VCaP (cell line): ENCODE measurements at regions not wholly inside any gene's neighbourhood (a gene's known extent, or its start where the extent isn't known, plus 50 kb on each side); places are given as distances from the start of the nearest gene placed in this dataset.

Experiments
- H3K27ac ChIP-seq: fragments of 450-650 bp; 2 replicates; pipeline ENCODE4 v1.5.1; 2017
- TF ChIP-seq, protein P1 (sequence below): fragments of 450-650 bp; conservative IDR thresholded peaks from 2 replicates; pipeline ENCODE4 v1.5.1; 2017; ENCODE audit warnings: mild to moderate bottlenecking, moderate library complexity

GRCh38 chr1:63710308-63710707, 63.5 kb upstream of the ROR1 start:
- TF ChIP-seq, protein P1, sequence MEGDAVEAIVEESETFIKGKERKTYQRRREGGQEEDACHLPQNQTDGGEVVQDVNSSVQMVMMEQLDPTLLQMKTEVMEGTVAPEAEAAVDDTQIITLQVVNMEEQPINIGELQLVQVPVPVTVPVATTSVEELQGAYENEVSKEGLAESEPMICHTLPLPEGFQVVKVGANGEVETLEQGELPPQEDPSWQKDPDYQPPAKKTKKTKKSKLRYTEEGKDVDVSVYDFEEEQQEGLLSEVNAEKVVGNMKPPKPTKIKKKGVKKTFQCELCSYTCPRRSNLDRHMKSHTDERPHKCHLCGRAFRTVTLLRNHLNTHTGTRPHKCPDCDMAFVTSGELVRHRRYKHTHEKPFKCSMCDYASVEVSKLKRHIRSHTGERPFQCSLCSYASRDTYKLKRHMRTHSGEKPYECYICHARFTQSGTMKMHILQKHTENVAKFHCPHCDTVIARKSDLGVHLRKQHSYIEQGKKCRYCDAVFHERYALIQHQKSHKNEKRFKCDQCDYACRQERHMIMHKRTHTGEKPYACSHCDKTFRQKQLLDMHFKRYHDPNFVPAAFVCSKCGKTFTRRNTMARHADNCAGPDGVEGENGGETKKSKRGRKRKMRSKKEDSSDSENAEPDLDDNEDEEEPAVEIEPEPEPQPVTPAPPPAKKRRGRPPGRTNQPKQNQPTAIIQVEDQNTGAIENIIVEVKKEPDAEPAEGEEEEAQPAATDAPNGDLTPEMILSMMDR: no peak
- no peak overlapping the region for H3K27ac ChIP-seq

- TF ChIP-seq, protein P1: no peak
- H3K27ac ChIP-seq: no peak overlapping the region
Measured at GRCh38 chr1:63710761-63711380, 62.9 kb upstream of the ROR1 start.

DNA sequence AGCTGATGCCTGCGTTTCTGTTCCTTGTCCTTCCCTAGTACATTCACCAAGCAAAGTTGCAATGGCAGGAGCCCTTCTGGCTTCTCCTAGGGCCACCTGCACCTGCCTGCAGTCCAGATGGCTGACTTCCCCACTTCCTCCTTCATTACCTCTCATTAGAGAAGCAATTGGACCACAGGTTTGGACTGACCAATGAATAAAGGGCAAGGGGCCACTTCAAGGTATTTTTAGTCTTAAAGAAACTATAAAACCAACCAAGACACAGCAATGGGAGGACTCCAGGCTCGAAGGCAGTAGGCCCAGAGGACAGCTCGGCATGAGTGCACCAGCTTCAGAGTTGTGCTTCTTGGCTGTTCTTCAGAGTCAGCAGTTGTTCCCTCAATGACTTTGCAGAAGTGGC, 60.8 kb upstream of the ROR1 start:
- TF ChIP-seq, protein P1: no peak
- H3K27ac ChIP-seq: no peak overlapping the region

DNA sequence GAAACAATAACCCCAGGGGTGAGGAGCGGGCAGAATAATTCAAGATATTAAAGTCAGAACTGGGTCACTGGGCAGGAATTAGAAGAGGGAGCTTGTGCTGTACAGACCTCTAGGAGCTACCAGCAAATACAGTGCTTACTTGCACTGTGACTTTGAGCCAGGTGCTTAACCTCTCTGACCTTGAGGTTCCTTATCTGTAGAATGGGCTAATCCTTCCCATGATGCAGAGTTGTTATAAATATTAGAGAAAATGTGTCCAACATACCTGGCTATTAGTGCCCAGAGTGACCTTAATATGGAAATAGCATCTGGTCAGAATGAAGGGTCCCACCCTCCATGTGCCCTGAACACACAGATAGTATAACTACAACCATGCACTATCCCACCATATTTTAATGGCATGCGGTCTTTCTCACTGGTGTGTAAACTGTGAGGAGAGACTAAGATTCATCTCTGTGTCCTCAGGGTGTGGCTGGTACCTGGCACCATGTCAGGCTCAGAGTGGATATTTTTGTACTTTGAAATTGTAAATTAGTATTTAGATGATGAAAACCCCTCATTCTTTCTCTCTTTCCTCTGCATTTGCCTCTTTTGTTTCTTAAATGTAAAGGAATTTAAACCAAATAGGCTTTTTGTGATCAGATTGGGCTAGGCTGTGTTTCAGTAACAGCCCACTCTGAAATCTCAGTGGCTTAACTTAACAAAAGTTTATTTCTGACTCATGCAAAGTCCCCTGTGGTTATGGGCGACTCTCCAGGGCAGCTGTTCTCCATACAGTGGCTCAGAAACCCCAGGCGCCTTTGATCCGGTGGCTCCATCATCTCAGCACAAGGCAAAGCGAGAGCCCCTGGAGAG, 60.0 kb upstream of the ROR1 start:
- TF ChIP-seq, protein P1: no peak
- no peak overlapping the region for H3K27ac ChIP-seq

DNA sequence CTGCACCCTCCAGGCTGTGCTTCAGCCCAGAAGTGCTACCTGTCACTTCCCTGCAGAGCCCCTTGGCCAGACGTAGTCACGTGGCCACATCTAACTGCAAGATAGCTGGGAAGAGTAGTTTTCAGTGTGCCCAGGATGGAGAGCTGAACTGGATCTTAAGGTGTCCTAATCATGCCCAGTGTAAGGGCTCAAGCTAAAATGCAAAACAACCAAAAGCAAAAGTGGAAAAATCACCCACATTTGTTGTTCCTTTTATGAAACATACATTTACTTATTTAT, 59.4 kb upstream of the ROR1 start:
- H3K27ac ChIP-seq: no peak overlapping the region

DNA sequence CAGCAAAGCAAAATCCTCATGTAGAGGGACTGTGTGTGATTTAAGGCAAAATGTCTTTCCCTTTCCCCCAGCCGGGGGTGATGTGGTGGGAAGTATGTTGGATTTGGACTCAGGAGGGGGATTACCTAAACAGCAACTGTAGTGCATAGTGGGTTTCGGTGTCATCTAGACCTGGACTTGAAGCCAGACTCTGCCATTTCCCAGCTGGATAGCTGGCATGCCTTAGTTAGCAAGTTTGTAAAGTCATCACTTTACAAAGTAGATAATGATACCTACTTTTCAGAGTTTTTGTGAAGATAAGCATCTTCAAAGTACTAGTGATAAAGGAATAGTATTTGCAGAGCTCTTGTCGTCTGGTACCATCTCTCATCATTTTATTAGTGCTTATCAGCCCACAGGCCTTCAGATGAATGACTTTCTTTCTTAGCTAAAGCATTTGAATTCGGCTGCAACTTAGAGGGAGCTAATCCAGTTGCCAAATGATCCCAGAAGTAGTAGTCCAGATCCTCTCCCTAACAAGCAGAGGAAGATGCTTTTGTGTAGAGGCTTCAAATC, 56.2 kb upstream of the ROR1 start:
- no peak overlapping the region for H3K27ac ChIP-seq
- TF ChIP-seq, protein P1: no peak

More for the DNA sequence above, 59.4 kb upstream of the ROR1 start:
- TF ChIP-seq, protein P1: no peak

DNA sequence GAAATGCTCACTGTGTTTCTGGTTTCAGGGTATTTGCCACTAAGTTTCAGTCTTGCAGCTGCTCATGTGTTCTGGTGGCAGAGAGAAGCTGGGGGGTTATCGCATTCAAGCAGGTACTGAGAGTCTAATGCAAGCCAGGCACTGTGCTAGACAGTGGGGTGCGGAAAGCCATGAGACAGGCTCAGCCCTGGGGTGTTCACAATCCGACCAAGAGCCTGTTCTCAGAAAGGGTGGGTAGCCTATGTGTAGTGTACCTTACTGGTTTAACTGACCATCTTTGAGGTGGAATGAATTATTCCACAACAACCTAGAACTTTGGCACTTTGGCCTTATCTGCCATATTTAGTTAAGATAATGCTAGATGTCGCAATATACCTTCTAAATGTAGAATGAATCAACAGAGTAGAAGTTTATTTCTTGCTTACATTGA, 55.3 kb upstream of the ROR1 start:
- H3K27ac ChIP-seq: no peak overlapping the region
- TF ChIP-seq, protein P1: no peak
